Heart left ventricle (tissue), 16 donors: ENCODE measurements at regions not wholly inside any gene's neighbourhood (a gene's known extent, or its start where the extent isn't known, plus 50 kb on each side); places are given as distances from the start of the nearest gene placed in this dataset.

Experiments used
- ATAC-seq, 4 donors: fragments of 200-7000 bp; cut with Tn5 transposase; one replicate each; pipeline ENCODE4 v1.9.1; 2020 to 2022; ENCODE audit warnings: moderate library complexity in 4 of 4, mild to moderate bottlenecking in 3 of 4, moderate number of reproducible peaks in 1 of 4
- DNase-seq, 5 donors: peaks; one replicate each; pipeline ENCODE4 v3.0.0-alpha.2; 2020
- H3K27ac ChIP-seq, 12 donors: fragments of 200-600 bp; sonication (generic) in 4 of 12; one replicate each; pipeline versions ENCODE4 v1.5.0 to v1.8.0; 2016 to 2022; ENCODE audit warnings: mild to moderate bottlenecking in 2 of 12
- H3K27me3 ChIP-seq, 9 donors: fragments of 200-600 bp; sonication (generic) in 2 of 9; one replicate each; pipeline versions ENCODE4 v1.5.1 to v1.8.0; 2016 to 2022; ENCODE audit warnings: mild to moderate bottlenecking in 3 of 9
- H3K36me3 ChIP-seq, 9 donors: fragments of 200-600 bp; sonication (generic) in 2 of 9; one replicate each; pipeline versions ENCODE4 v1.5.0 to v1.8.0; 2018 to 2022; ENCODE audit warnings: mild to moderate bottlenecking in 2 of 9
- H3K4me1 ChIP-seq, 12 donors: fragments of 200-600 bp; sonication (generic) in 4 of 12; one replicate each; pipeline versions ENCODE4 v1.5.0 to v1.8.0; 2016 to 2022; ENCODE audit warnings: mild to moderate bottlenecking in 3 of 12
- H3K4me3 ChIP-seq, 12 donors: fragments of 200-600 bp; sonication (generic) in 4 of 12; one replicate each; pipeline versions ENCODE4 v1.5.0 to v1.8.0; 2017 to 2022; ENCODE audit warnings: mild to moderate bottlenecking in 9 of 12, moderate library complexity in 4 of 12
- H3K9me3 ChIP-seq, 12 donors: fragments of 200-600 bp; sonication (generic) in 4 of 12; one replicate each; pipeline versions ENCODE4 v1.5.0 to v1.8.0; 2016 to 2022; ENCODE audit warnings: mild to moderate bottlenecking in 1 of 12
- POLR2A ChIP-seq, 2 donors: fragments of 450-650 bp; IDR thresholded peaks; one replicate each; pipeline ENCODE4 v1.6.1; 2017; ENCODE audit warnings: antibody characterized with exemption in 2 of 2, mild to moderate bottlenecking in 2 of 2, moderate library complexity in 2 of 2
- WGBS, 4 donors: extraction: QIAGEN DNeasy Blood & Tissue Kit in 2 of 4; methylation state at CpG; one replicate each; pipeline versions ENCODE4 v1.1.5 to v1.1.7; 2013 to 2018; 5-methylcytosine and 5-hydroxymethylcytosine counted together
- intact Hi-C, 10 donors: fragments of 100-400 bp; cut with DNase I; formaldehyde crosslinking; loops; one replicate each; pipeline versions ENCODE4 v1.11.1 to v1.14.2; 2022
- TF ChIP-seq, protein P1 (sequence below), 12 donors: fragments of 200-600 bp; sonication (generic) in 4 of 12; IDR thresholded peaks; one replicate each; pipeline versions ENCODE4 v1.5.0 to v1.8.0; 2018 to 2022; ENCODE audit warnings: antibody characterized with exemption in 12 of 12, mild to moderate bottlenecking in 5 of 12
- donor health status: ischemic (EF 13 %, LVEDD 7.1; RV severe dilation, severe dysfunction).
- donor health status: healthy with polysubstance abuse.
- donor health status: DM: no; HTN: yes; CAD: no.
- donor health status: DM: no; HTN: no; CAD: no.
- donor health status: ischemic (EF 25% LVEDD 6.9; RV normal size, moderate dysfunction).
- donor health status: ischemic (EF 25% LVEDD 5.7; RV mildly dilated, moderate dysfunction).
- donor health status: healthy.
- donor health status: DM: yes; HTN: yes; CAD: no.
- donor health status: ischemic (EF 35%, LVEDD 5.7; RV mildly dilated, moderate dysfunction).
- donor health status: nonischemic (EF 11% LVEDD 7.7; RV severe dilation, severe dysfunction).
- donor health status: DM: yes; HTN: yes; CAD: no.
- donor health status: PGD.
- donor health status: ischemic (EF 29% LVEDD 5.4; RV normal size, mild dysfunction).
- donor health status: nonischemic (EF 23%, LVEDD 6.1; RV moderate dilation, normal function).

- Histone ChIP-seq H3K4me1 (peaks cover 0 to 7% (median 0%) of the 10 kb centered on the region in 12 donors), H3K36me3 (no peaks in the 10 kb centered on the region), H3K4me3 (no peak overlapping the region), H3K27me3 (no peaks in the 10 kb centered on the region), H3K27ac (no peak overlapping the region), H3K9me3 (no peaks in the 10 kb centered on the region)
- DNase-seq, result no peak
- intact Hi-C loops, result no loop called here
- ATAC-seq, result no peak
- TF ChIP-seq POLR2A (IDR thresholded peaks at IDR 0.05), result no peak
- TF ChIP-seq, protein P1, sequence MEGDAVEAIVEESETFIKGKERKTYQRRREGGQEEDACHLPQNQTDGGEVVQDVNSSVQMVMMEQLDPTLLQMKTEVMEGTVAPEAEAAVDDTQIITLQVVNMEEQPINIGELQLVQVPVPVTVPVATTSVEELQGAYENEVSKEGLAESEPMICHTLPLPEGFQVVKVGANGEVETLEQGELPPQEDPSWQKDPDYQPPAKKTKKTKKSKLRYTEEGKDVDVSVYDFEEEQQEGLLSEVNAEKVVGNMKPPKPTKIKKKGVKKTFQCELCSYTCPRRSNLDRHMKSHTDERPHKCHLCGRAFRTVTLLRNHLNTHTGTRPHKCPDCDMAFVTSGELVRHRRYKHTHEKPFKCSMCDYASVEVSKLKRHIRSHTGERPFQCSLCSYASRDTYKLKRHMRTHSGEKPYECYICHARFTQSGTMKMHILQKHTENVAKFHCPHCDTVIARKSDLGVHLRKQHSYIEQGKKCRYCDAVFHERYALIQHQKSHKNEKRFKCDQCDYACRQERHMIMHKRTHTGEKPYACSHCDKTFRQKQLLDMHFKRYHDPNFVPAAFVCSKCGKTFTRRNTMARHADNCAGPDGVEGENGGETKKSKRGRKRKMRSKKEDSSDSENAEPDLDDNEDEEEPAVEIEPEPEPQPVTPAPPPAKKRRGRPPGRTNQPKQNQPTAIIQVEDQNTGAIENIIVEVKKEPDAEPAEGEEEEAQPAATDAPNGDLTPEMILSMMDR (IDR thresholded peaks at IDR 0.05), result no peak
- 84 to 97% (median 96%) methylated on average over 5 of the region's 5 CpGs for WGBS, 4 donors
Observed at GRCh38 chr11:25859776-25860175, 472.2 kb upstream of the ANO3 start.

DNA sequence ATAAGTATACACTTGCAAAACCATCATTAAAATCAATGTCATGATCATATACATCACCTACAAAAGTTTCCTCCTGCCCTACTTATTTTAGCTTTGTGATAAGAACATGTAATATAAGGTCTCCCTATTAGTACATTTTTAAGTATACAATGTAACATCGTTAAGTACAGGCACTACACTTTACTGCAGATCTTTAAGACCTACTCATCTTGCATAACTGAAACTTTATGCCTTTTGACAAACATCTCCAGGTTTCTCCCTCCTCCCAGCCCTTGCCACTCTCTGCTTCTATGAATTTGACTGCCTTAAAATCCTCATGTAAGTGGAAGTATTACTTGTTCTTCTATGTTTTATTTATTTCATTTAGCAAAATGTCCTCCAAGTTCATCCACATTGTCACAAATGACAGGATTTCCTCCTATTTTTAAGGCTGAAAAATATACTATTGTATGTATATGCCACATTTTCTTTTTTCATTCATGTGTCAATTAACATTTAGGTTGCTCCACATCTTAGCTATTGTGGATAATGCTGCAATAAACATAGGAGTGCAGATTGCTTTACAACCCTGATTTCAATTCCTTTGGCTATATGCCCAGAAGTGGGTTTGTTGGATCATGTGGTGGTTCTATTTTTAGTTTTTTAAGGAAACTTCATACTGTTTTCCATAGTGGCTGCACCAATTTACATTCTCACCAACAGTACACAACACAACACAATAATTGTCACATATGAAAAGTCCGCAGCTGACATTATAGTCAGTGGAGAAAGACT lies 471.1 kb upstream of the ANO3 start:
- peaks cover 0 to 7% (median 0%) of the 10 kb centered on the region in 12 donors for H3K4me1 ChIP-seq
- intact Hi-C loops, result no loop called here
- H3K27ac ChIP-seq, result no peak overlapping the region
- TF ChIP-seq, protein P1 (IDR thresholded peaks at IDR 0.05), result no peak
- TF ChIP-seq POLR2A (IDR thresholded peaks at IDR 0.05), result no peak
- H3K36me3 ChIP-seq, result no peaks in the 10 kb centered on the region
- WGBS, 4 donors, result 46 to 56% (median 50%) methylated on average over 2 of the region's 2 CpGs
- no peak overlapping the region for H3K4me3 ChIP-seq
- DNase-seq (no peak), ATAC-seq (no peak)
- no peaks in the 10 kb centered on the region for H3K9me3 ChIP-seq
- no peaks in the 10 kb centered on the region for H3K27me3 ChIP-seq

DNA sequence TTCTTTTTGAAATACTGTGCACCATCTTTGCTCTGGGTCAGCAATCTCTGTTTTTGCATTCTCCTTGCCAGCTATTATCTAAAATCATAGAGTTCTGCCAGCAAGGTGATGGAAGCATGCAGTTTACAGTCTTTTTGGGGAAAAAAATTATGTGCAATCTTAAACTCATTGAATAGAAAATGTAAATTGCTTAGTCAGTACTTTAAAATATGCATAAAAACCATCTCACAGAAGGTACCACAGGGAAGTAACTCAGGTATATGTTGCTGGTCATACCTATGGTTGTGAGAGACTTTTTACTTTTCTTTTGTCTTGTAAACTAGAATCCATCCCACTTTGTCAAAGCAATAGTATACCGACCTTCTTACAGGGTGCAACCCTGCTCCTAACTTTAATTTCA lies 469.8 kb upstream of the ANO3 start:
- no peaks in the 10 kb centered on the region for H3K27me3 ChIP-seq
- DNase-seq (no peak), ATAC-seq (no peak)
- no peak overlapping the region for H3K27ac ChIP-seq
- no peak overlapping the region for H3K4me3 ChIP-seq
- TF ChIP-seq POLR2A (IDR thresholded peaks at IDR 0.05), result no peak
- TF ChIP-seq, protein P1 (IDR thresholded peaks at IDR 0.05), result no peak
- H3K9me3 ChIP-seq, result no peaks in the 10 kb centered on the region
- H3K4me1 ChIP-seq, result peaks cover 0 to 7% (median 0%) of the 10 kb centered on the region in 12 donors
- WGBS, 4 donors, result 71 to 95% (median 87%) methylated on average over 1 of the region's 1 CpG
- intact Hi-C loops, result no loop called here
- no peaks in the 10 kb centered on the region for H3K36me3 ChIP-seq

- no peaks in the 10 kb centered on the region for H3K36me3 ChIP-seq
- no peak overlapping the region for H3K4me3 ChIP-seq
- H3K27ac ChIP-seq, result no peak overlapping the region
- TF ChIP-seq, protein P1 (IDR thresholded peaks at IDR 0.05), result no peak
- TF ChIP-seq POLR2A (IDR thresholded peaks at IDR 0.05), result no peak
- WGBS, 4 donors, result 62 to 69% (median 63%) methylated on average over 3 of the region's 3 CpGs
- no peak for ATAC-seq
- H3K27me3 ChIP-seq, result no peaks in the 10 kb centered on the region
- DNase-seq, result no peak
- no peaks in the 10 kb centered on the region for H3K9me3 ChIP-seq
- intact Hi-C loops, result no loop called here
- peaks cover 0 to 7% (median 0%) of the 10 kb centered on the region in 12 donors for H3K4me1 ChIP-seq
Observed at GRCh38 chr11:25863986-25864385, 467.9 kb upstream of the ANO3 start.
